HFF-Myc (cell line): ENCODE measurements at regions not wholly inside any gene's neighbourhood (a gene's known extent, or its start where the extent isn't known, plus 50 kb on each side); places are given as distances from the start of the nearest gene placed in this dataset.

ENCODE experiments used
- DNase-seq: peaks from one replicate; pipeline ENCODE4 v3.0.0-alpha.2; 2011; ENCODE audit warnings: low read depth; ENCODE audit errors: extremely low read depth
- H3K4me3 ChIP-seq: replicated peaks from 2 replicates; pipeline ENCODE4 v1.5.1; 2011; ENCODE audit warnings: low read depth, mild to moderate bottlenecking, control low read depth, low read length
- TF ChIP-seq, protein P1 (sequence below): IDR thresholded peaks from 2 replicates; pipeline ENCODE4 v1.5.1; 2012; ENCODE audit warnings: mild to moderate bottlenecking, low read depth, low read length, control low read depth; ENCODE audit errors: missing control alignments

DNA sequence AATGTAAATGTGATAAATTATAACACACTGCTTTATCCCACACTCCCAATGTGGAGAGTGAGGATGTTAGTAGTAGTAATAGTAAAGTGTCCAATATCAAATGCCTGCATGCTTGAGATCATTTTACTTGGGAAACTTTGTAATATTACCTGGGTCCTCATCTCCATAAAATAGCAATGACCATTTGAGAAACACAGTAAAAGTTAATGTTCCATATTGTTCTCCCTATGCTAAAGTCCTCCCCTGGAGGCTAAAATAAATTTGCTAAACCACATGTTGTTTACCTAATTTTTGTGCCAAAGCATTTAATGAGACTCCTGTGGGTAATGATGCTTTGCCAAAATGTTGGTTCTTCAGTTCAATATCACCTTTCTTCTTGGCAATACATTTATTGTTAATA lies 291.2 kb downstream of the CDH10 start:
- TF ChIP-seq, protein P1, sequence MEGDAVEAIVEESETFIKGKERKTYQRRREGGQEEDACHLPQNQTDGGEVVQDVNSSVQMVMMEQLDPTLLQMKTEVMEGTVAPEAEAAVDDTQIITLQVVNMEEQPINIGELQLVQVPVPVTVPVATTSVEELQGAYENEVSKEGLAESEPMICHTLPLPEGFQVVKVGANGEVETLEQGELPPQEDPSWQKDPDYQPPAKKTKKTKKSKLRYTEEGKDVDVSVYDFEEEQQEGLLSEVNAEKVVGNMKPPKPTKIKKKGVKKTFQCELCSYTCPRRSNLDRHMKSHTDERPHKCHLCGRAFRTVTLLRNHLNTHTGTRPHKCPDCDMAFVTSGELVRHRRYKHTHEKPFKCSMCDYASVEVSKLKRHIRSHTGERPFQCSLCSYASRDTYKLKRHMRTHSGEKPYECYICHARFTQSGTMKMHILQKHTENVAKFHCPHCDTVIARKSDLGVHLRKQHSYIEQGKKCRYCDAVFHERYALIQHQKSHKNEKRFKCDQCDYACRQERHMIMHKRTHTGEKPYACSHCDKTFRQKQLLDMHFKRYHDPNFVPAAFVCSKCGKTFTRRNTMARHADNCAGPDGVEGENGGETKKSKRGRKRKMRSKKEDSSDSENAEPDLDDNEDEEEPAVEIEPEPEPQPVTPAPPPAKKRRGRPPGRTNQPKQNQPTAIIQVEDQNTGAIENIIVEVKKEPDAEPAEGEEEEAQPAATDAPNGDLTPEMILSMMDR, result no peak
- no peak for DNase-seq
- no peak overlapping the region for H3K4me3 ChIP-seq

GRCh38 chr5:24363789-24364481 lies 280.8 kb downstream of the CDH10 start:
- no peak overlapping the region for H3K4me3 ChIP-seq
- no peak for DNase-seq
- TF ChIP-seq, protein P1, result no peak

DNA sequence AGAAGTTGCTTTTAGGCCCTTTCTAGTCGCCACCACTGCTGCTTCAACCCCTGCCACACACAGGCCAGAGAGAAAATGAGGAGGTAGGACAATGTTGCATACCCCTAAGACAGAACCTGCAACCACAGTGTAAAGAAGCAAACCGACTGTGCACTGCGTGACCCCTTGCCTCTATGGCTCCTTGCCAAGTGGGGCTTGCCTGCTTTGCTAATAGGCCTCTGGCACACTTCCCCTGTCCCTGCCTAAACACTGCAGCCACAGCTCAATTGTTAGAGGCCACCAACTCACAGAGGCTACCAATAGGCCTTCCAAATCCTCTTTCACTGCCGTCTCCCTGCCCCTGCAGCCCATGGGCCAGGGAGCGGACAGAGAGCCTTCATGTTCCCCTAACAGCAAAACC lies 280.1 kb downstream of the CDH10 start:
- TF ChIP-seq, protein P1, result no peak
- H3K4me3 ChIP-seq, result no peak overlapping the region
- DNase-seq, result no peak

- TF ChIP-seq, protein P1, result no peak
- H3K4me3 ChIP-seq, result no peak overlapping the region
- no peak for DNase-seq
These were observed 279.4 kb downstream of the CDH10 start for GRCh38 chr5:24365406-24365805.

DNA sequence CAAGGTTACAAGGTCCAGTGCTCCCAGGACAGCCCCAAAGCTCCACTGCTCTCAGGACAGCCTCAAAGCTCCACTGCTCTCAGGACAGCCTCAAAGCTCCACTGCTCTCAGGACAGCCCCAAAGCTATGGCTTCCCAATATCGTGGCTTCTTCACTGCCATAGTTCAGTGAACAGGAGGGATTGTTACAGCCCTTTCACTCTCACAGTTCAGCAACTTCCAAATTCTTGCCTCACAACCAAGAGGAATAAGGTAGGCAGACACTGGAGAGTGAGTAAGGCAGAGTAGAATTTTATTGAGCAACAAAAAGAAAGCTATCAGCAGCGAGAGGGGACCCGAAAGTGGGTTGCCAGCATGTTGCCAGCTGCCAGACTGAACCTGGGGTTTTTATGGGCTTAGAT lies 277.6 kb downstream of the CDH10 start:
- TF ChIP-seq, protein P1, result no peak
- H3K4me3 ChIP-seq, result no peak overlapping the region
- DNase-seq, result no peak

DNA sequence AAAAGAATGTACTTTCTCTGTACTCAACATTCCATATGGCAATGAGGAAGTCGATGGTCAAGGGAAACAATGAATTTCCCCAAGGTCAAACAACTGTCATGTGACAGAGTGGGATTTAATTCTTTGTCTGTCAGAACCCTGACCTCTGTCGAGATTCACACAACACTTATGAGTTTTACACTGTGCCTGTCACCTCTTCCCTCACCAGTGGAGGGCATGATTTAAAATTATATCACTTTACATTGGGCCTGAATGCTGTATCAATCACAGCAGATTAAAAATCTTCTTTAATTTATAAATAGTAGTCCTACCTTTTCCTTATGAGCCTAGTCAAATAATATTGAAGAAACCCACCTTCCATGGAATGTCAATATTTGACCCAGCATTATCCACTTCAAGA lies 276.7 kb downstream of the CDH10 start:
- DNase-seq, result no peak
- no peak overlapping the region for H3K4me3 ChIP-seq
- TF ChIP-seq, protein P1, result no peak

GRCh38 chr5:24376210-24376609 lies 268.6 kb downstream of the CDH10 start:
- TF ChIP-seq, protein P1, result no peak
- H3K4me3 ChIP-seq, result no peak overlapping the region
- no peak for DNase-seq
